Bronchial epithelial cell (primary cell): ENCODE measurements at regions not wholly inside any gene's neighbourhood (a gene's known extent, or its start where the extent isn't known, plus 50 kb on each side); places are given as distances from the start of the nearest gene placed in this dataset.

Experiments
- DNase-seq: peaks from one replicate; pipeline ENCODE4 v3.0.0-alpha.2; 2010; ENCODE audit warnings: low read depth
- FAIRE-seq: peaks from 2 replicates; lab custom pipeline; 2011; peaks lifted over from hg19 to GRCh38; lab: Jason Lieb, UNC
- H3K27me3 ChIP-seq: 2 replicates; pipeline ENCODE4 v1.5.1; 2011; ENCODE audit warnings: low read length; ENCODE audit not compliant: control insufficient read depth, insufficient read depth
- H3K36me3 ChIP-seq: 2 replicates; pipeline ENCODE4 v1.5.1; 2011; ENCODE audit warnings: low read length; ENCODE audit not compliant: control insufficient read depth, insufficient read depth
- H3K4me3 ChIP-seq: 2 replicates; pipeline ENCODE4 v1.5.1; 2011; ENCODE audit warnings: mild to moderate bottlenecking, low read depth, low read length, control low read depth
- TF ChIP-seq, protein P1 (sequence below): IDR thresholded peaks from 2 replicates; pipeline ENCODE4 v1.5.1; 2011; ENCODE audit warnings: mild to moderate bottlenecking, moderate library complexity, low read length, control low read depth, inconsistent platforms; ENCODE audit not compliant: insufficient read depth, severe bottlenecking

DNA sequence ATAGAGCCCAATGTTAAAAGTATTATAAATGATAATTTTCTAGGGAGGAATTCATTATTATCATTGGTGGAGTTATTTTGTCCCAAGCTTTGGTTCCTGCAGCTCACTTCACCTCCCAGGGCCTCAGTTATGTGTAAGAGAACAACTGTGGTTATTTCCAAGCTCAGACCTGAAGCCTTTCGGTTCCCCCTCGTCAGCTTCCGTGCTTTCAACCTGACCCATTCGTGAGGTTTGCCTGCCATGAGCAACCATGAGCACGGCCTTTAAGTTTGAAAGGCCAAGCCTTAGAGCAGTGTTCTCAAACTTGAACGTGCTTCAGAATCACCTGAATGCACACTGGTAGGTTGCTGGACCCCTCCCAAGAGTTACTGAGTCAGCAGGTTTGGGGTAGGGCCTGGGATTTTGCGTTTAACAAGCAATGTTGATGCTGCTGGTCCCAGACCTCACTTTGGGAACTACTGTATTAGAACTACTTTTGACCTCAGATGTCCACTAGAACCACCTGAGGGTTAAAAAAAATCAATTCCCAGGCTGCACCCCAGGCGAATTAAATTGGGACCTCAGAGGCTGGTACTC lies 133.0 kb upstream of the PRMT8 start:
- TF ChIP-seq, protein P1, sequence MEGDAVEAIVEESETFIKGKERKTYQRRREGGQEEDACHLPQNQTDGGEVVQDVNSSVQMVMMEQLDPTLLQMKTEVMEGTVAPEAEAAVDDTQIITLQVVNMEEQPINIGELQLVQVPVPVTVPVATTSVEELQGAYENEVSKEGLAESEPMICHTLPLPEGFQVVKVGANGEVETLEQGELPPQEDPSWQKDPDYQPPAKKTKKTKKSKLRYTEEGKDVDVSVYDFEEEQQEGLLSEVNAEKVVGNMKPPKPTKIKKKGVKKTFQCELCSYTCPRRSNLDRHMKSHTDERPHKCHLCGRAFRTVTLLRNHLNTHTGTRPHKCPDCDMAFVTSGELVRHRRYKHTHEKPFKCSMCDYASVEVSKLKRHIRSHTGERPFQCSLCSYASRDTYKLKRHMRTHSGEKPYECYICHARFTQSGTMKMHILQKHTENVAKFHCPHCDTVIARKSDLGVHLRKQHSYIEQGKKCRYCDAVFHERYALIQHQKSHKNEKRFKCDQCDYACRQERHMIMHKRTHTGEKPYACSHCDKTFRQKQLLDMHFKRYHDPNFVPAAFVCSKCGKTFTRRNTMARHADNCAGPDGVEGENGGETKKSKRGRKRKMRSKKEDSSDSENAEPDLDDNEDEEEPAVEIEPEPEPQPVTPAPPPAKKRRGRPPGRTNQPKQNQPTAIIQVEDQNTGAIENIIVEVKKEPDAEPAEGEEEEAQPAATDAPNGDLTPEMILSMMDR = no peak
- DNase-seq (no peak), FAIRE-seq (peak; percentile 72)
- no peaks in the 10 kb centered on the region for H3K36me3 ChIP-seq
- no peak overlapping the region for H3K4me3 ChIP-seq
- H3K27me3 ChIP-seq = no peaks in the 10 kb centered on the region

DNA sequence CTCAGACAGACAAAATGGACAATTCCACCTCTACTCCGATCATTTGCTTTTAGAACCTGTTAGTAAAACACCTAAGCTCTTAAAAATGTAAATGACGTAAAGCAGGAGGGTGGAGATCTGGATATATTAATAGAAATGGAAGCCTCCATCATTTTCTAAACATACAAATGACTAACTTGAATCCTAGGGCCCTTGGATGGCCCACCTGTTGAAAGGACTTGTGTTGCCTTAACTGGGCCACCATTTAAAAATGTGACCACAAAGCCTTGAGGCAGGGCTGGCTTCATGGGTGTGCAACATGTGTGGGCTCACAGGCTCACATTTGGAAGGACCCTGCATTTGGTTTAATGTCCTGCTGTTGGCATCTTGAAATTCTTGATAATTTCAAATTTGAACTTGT lies 131.5 kb upstream of the PRMT8 start:
- FAIRE-seq = no peak
- Histone ChIP-seq H3K4me3 (no peak overlapping the region), H3K36me3 (no peaks in the 10 kb centered on the region), H3K27me3 (no peaks in the 10 kb centered on the region)
- DNase-seq = no peak
- TF ChIP-seq, protein P1 = no peak

DNA sequence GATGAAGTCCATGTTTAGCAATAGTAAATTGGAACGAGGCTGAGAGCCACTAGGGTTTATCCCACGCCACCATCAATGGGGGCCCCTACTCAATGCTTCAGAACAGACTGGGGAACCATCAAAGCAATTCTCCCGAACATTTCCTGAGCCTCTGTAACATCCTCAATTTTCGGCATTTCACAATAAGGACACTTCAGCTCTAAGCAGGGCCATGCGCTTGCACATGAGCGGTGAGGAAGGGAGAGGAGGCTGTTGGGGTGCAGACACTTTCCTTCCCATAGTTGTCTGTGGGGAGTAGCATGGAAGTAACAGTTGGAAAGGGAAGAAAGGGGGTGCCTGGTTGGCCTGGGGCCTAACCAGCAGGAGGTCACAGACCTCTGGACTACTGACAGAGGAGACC lies 129.9 kb upstream of the PRMT8 start:
- no peak for DNase-seq
- Histone ChIP-seq H3K4me3 (no peak overlapping the region), H3K36me3 (no peaks in the 10 kb centered on the region), H3K27me3 (peaks cover 8% of the 10 kb centered on the region)
- no peak for FAIRE-seq
- TF ChIP-seq, protein P1 = no peak

DNA sequence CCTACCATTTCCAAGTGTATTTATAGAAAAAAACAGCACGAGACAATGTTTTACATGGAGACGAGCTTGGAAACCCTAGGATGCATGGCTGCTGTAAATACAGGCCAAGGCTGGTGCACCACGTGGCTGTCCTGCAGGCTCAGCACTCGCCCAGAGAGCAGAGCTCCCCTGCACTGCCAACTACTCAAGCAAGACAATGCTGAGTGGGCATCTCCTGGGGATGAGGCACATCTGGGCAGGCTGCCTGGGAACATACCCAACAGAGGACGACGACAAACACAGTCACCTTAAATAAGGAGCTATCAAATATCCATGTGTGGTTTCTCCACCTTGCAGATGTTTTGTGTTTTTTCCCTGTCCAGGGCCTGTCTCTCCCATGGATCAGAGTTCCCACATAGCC lies 128.3 kb upstream of the PRMT8 start:
- Histone ChIP-seq H3K27me3 (peaks cover 13% of the 10 kb centered on the region), H3K36me3 (no peaks in the 10 kb centered on the region), H3K4me3 (no peak overlapping the region)
- TF ChIP-seq, protein P1 = no peak
- peak; percentile 68 for FAIRE-seq
- no peak for DNase-seq

DNA sequence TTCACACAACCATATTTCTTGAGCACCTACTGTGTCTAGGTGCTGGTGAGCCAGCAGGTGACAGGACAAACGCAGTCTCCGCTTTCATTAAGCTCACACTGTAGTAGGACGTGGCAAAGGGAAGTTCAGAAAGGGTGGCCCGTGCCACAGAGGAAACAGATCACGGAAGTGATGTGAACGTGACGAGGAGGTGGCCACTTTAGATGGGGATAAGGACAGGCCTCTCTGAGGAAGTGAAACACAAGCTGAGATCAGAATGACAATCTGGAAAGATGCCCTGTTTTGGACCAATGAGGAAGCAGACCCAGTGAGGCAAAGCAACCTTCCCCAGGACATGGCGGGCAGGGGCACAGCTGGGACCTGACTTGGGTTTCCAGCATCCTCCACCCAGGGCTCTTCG lies 127.4 kb upstream of the PRMT8 start:
- Histone ChIP-seq H3K4me3 (no peak overlapping the region), H3K36me3 (no peaks in the 10 kb centered on the region), H3K27me3 (peaks cover 15% of the 10 kb centered on the region)
- FAIRE-seq (peak; percentile 62), DNase-seq (no peak)
- TF ChIP-seq, protein P1 = no peak

DNA sequence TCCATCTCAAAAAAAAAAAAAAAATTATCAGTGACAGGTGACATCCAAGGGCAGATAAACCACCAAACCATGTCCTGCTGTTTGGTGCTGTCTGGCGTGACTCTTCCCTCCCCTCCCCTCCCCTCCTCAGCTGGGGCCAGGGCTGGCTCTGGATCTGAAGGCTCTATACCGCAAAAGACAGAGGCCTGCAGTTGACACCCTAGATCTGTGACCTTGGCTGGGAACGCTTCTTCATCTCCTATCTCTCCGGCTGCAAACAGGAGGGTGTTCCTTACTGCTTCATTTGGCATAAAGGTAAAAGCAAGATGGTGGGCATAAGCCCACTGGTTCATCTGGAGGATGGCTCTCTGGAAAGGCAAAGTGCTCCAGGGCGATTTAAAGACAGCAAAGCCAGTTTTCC lies 126.8 kb upstream of the PRMT8 start:
- no peak for FAIRE-seq
- Histone ChIP-seq H3K4me3 (no peak overlapping the region), H3K36me3 (no peaks in the 10 kb centered on the region), H3K27me3 (peaks cover 15% of the 10 kb centered on the region)
- TF ChIP-seq, protein P1 = no peak
- DNase-seq = no peak
